ENCODE measurements at regions not wholly inside any gene's neighbourhood (a gene's known extent, or its start where the extent isn't known, plus 50 kb on each side); places are given as distances from the start of the nearest gene placed in this dataset.

GRCh38 chr10:69750725-69751124 is 51.0 kb upstream of the COL13A1 start:
- TF ChIP-seq, protein P1, sequence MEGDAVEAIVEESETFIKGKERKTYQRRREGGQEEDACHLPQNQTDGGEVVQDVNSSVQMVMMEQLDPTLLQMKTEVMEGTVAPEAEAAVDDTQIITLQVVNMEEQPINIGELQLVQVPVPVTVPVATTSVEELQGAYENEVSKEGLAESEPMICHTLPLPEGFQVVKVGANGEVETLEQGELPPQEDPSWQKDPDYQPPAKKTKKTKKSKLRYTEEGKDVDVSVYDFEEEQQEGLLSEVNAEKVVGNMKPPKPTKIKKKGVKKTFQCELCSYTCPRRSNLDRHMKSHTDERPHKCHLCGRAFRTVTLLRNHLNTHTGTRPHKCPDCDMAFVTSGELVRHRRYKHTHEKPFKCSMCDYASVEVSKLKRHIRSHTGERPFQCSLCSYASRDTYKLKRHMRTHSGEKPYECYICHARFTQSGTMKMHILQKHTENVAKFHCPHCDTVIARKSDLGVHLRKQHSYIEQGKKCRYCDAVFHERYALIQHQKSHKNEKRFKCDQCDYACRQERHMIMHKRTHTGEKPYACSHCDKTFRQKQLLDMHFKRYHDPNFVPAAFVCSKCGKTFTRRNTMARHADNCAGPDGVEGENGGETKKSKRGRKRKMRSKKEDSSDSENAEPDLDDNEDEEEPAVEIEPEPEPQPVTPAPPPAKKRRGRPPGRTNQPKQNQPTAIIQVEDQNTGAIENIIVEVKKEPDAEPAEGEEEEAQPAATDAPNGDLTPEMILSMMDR (IDR thresholded peaks at IDR 0.05), result no peak
- TF ChIP-seq POLR2AphosphoS5 (IDR thresholded peaks at IDR 0.05) (no peak), POLR2A (IDR thresholded peaks at IDR 0.05) (no peak)
